Neural crest cell (in vitro differentiated cells): ENCODE measurements at regions not wholly inside any gene's neighbourhood (a gene's known extent, or its start where the extent isn't known, plus 50 kb on each side); places are given as distances from the start of the nearest gene placed in this dataset.

Experiments
- DNase-seq: peaks from one replicate; pipeline ENCODE4 v3.0.0; 2021; ENCODE audit warnings: low read depth, mixed read lengths, low spot score
- H3K27ac Mint-ChIP-seq: one replicate; pipeline ENCODE4 v1.8.0; 2021; ENCODE audit warnings: mild to moderate bottlenecking, mixed read lengths; ENCODE audit not compliant: unreplicated experiment
- H3K27me3 Mint-ChIP-seq: 2 replicates; pipeline ENCODE4 v1.8.0; 2021; ENCODE audit warnings: low read depth, mild to moderate bottlenecking, mixed read lengths
- H3K36me3 Mint-ChIP-seq: 2 replicates; pipeline ENCODE4 v1.8.0; 2021; ENCODE audit warnings: low read depth, mild to moderate bottlenecking, mixed read lengths
- H3K4me1 Mint-ChIP-seq: 2 replicates; pipeline ENCODE4 v1.8.0; 2021; ENCODE audit warnings: mixed read lengths
- H3K4me3 Mint-ChIP-seq: one replicate; pipeline ENCODE4 v1.8.0; 2021; ENCODE audit warnings: mild to moderate bottlenecking, mixed read lengths
- H3K9me3 Mint-ChIP-seq: 2 replicates; pipeline ENCODE4 v1.8.0; 2021; ENCODE audit warnings: mixed read lengths
- CTCF ChIP-seq: fragments of 200-600 bp; sonication (generic); conservative IDR thresholded peaks from 2 replicates; pipeline ENCODE4 v1.5.0; 2021; ENCODE audit warnings: antibody characterized with exemption, mild to moderate bottlenecking

GRCh38 chr11:4203603-4204360, 109.2 kb downstream of the RRM1 start:
- Mint-ChIP-seq H3K27me3 (peaks cover 2% of the 10 kb centered on the region), H3K36me3 (no peaks in the 10 kb centered on the region), H3K4me1 (no peaks in the 10 kb centered on the region), H3K9me3 (peaks cover 3% of the 10 kb centered on the region), H3K4me3 (no peak overlapping the region), H3K27ac (no peak overlapping the region)
- no peak for DNase-seq
- no peak for TF ChIP-seq CTCF

- Mint-ChIP-seq H3K27ac (no peak overlapping the region), H3K4me1 (no peaks in the 10 kb centered on the region), H3K36me3 (no peaks in the 10 kb centered on the region), H3K4me3 (no peak overlapping the region), H3K9me3 (peaks cover 3% of the 10 kb centered on the region), H3K27me3 (peaks cover 2% of the 10 kb centered on the region)
- no peak for TF ChIP-seq CTCF
- no peak for DNase-seq
Measured at GRCh38 chr11:4202749-4203148, 108.2 kb downstream of the RRM1 start.

DNA sequence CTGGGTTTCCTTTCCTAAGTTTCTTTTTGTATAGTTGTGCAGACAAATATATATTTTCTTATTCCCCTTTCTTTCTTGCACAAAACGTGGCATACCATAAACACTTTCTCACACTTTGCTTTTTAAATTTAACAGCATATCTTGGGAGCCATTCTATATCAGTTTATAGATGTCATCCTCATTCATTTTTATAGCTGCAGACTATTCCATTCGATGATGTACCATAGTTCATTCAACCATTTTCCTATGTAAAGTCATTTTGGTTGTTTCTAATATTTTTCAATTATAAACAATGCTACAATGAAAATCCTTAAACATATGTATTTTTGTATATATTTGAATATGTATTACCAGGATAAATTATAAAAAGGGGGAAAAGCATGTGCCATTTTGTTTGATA, 102.5 kb downstream of the RRM1 start:
- H3K4me1 Mint-ChIP-seq: no peaks in the 10 kb centered on the region
- no peak for TF ChIP-seq CTCF
- H3K36me3 Mint-ChIP-seq: no peaks in the 10 kb centered on the region
- no peak for DNase-seq
- no peak overlapping the region for H3K27ac Mint-ChIP-seq
- peaks cover 5% of the 10 kb centered on the region for H3K27me3 Mint-ChIP-seq
- peaks cover 3% of the 10 kb centered on the region for H3K9me3 Mint-ChIP-seq
- H3K4me3 Mint-ChIP-seq: no peak overlapping the region

DNA sequence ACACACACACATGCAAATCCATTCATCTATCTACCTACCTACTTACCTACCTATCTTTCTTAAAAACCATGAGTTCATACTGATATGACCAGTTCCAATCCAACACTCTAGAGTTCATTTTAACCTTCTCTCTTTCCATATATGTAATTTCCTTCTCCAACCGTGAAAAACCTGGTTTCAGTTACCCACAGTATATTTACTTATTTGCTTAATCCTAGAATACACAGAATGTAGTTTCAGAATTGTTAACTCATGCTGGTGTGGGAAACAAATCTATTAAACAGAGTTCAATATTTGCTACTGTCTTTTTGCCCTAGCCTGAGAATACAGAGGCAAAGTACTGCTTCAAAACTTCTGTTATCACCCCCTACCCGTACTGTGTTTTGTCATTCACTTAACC, 101.3 kb downstream of the RRM1 start:
- Mint-ChIP-seq H3K4me3 (no peak overlapping the region), H3K27ac (no peak overlapping the region), H3K4me1 (no peaks in the 10 kb centered on the region), H3K27me3 (peaks cover 5% of the 10 kb centered on the region), H3K9me3 (peaks cover 3% of the 10 kb centered on the region), H3K36me3 (no peaks in the 10 kb centered on the region)
- DNase-seq: no peak
- TF ChIP-seq CTCF: no peak

GRCh38 chr11:4194889-4195288, 100.3 kb downstream of the RRM1 start:
- Mint-ChIP-seq H3K27me3 (peaks cover 5% of the 10 kb centered on the region), H3K9me3 (peaks cover 3% of the 10 kb centered on the region), H3K4me1 (no peaks in the 10 kb centered on the region), H3K36me3 (no peaks in the 10 kb centered on the region), H3K27ac (no peak overlapping the region), H3K4me3 (no peak overlapping the region)
- no peak for TF ChIP-seq CTCF
- DNase-seq: no peak
